Loucy (cell line): ENCODE measurements at regions not wholly inside any gene's neighbourhood (a gene's known extent, or its start where the extent isn't known, plus 50 kb on each side); places are given as distances from the start of the nearest gene placed in this dataset.

Source experiments
- H2AFZ ChIP-seq: fragments of 200-600 bp; sonication (generic); 2 replicates; pipeline ENCODE4 v1.6.0; 2016; ENCODE audit warnings: antibody characterized with exemption, mild to moderate bottlenecking, low read length, moderate library complexity
- H3F3A ChIP-seq: fragments of 200-600 bp; 2 replicates; pipeline ENCODE4 v1.6.0; 2016; ENCODE audit warnings: antibody characterized with exemption, low read depth, mild to moderate bottlenecking
- H3K27me3 ChIP-seq: fragments of 200-600 bp; sonication (generic); 2 replicates; pipeline ENCODE4 v1.6.1; 2014; ENCODE audit warnings: low read length, mild to moderate bottlenecking; ENCODE audit not compliant: insufficient read depth, poor library complexity, severe bottlenecking
- H3K36me3 ChIP-seq: fragments of 200-600 bp; sonication (generic); 2 replicates; pipeline ENCODE4 v1.6.1; 2016; ENCODE audit warnings: low read length; ENCODE audit not compliant: insufficient read depth
- H3K4me1 ChIP-seq: fragments of 200-600 bp; sonication (generic); 2 replicates; pipeline ENCODE4 v1.5.1; 2014; ENCODE audit warnings: low read length, mild to moderate bottlenecking; ENCODE audit not compliant: insufficient read depth, poor library complexity, severe bottlenecking
- H3K4me2 ChIP-seq: fragments of 200-600 bp; sonication (generic); 2 replicates; pipeline ENCODE4 v1.6.0; 2014; ENCODE audit warnings: antibody characterized with exemption, low read length, low read depth, mild to moderate bottlenecking; ENCODE audit not compliant: poor library complexity, severe bottlenecking
- H3K4me3 ChIP-seq: fragments of 200-600 bp; sonication (generic); 2 replicates; pipeline ENCODE4 v1.5.1; 2014; ENCODE audit warnings: low read length, mild to moderate bottlenecking, mixed read lengths; ENCODE audit not compliant: poor library complexity, severe bottlenecking
- H3K79me2 ChIP-seq: fragments of 200-600 bp; sonication (generic); 2 replicates; pipeline ENCODE4 v1.6.1; 2014; ENCODE audit warnings: low read length; ENCODE audit not compliant: insufficient read depth
- H3K9ac ChIP-seq: fragments of 200-600 bp; sonication (generic); 2 replicates; pipeline ENCODE4 v1.6.0; 2014; ENCODE audit warnings: mild to moderate bottlenecking, low read depth, low read length, moderate library complexity; ENCODE audit not compliant: poor library complexity, severe bottlenecking
- H3K9me2 ChIP-seq: fragments of 200-600 bp; sonication (generic); replicated peaks from 2 replicates; pipeline ENCODE4 v1.6.1; 2016; ENCODE audit warnings: low read depth, low read length, mixed read lengths
- H3K9me3 ChIP-seq: fragments of 200-600 bp; sonication (generic); 2 replicates; pipeline ENCODE4 v1.6.1; 2014; ENCODE audit warnings: mild to moderate bottlenecking, antibody characterized with exemption, low read length, low read depth; ENCODE audit not compliant: insufficient read depth
- H4K20me1 ChIP-seq: fragments of 200-600 bp; sonication (generic); 2 replicates; pipeline ENCODE4 v1.6.0; 2014; ENCODE audit warnings: antibody characterized with exemption, low read length, mild to moderate bottlenecking; ENCODE audit not compliant: insufficient read depth, poor library complexity, severe bottlenecking
- CTCF ChIP-seq: fragments of 200-600 bp; sonication (generic); conservative IDR thresholded peaks from 2 replicates; pipeline ENCODE4 v1.5.1; 2014; ENCODE audit warnings: mild to moderate bottlenecking, antibody characterized with exemption, low read length
- EZH2phosphoT487 ChIP-seq: fragments of 200-600 bp; IDR thresholded peaks from 2 replicates; pipeline ENCODE4 v1.6.1; 2018; ENCODE audit warnings: antibody characterized with exemption, mild to moderate bottlenecking, moderate library complexity, borderline replicate concordance

GRCh38 chr5:100260968-100261367 lies 274.2 kb upstream of the FAM174A start:
- Histone ChIP-seq H3K4me1 (no peaks in the 10 kb centered on the region), H3K9me2 (no peaks in the 10 kb centered on the region), H3K27me3 (no peaks in the 10 kb centered on the region), H3K4me3 (no peak overlapping the region), H4K20me1 (no peaks in the 10 kb centered on the region), H2AFZ (no peak overlapping the region), H3K36me3 (no peaks in the 10 kb centered on the region), H3K9ac (no peak overlapping the region), H3K79me2 (no peaks in the 10 kb centered on the region), H3K4me2 (no peak overlapping the region), H3K9me3 (no peaks in the 10 kb centered on the region), H3F3A (no peaks in the 10 kb centered on the region)
- no peak for TF ChIP-seq EZH2phosphoT487
- TF ChIP-seq CTCF: no peak

- no peak overlapping the region for H3K9ac ChIP-seq
- H3K27me3 ChIP-seq: no peaks in the 10 kb centered on the region
- H3K9me3 ChIP-seq: no peaks in the 10 kb centered on the region
- no peaks in the 10 kb centered on the region for H4K20me1 ChIP-seq
- no peaks in the 10 kb centered on the region for H3K79me2 ChIP-seq
- TF ChIP-seq EZH2phosphoT487 (no peak), CTCF (no peak)
- H3K4me1 ChIP-seq: no peaks in the 10 kb centered on the region
- no peaks in the 10 kb centered on the region for H3F3A ChIP-seq
- H3K4me3 ChIP-seq: no peak overlapping the region
- H3K4me2 ChIP-seq: no peak overlapping the region
- no peaks in the 10 kb centered on the region for H3K36me3 ChIP-seq
- H2AFZ ChIP-seq: no peak overlapping the region
- no peaks in the 10 kb centered on the region for H3K9me2 ChIP-seq
Measured at GRCh38 chr5:100252944-100253343, 282.2 kb upstream of the FAM174A start.

- H3K4me3 ChIP-seq: no peak overlapping the region
Measured at GRCh38 chr5:100252037-100252436, 283.1 kb upstream of the FAM174A start.

More at GRCh38 chr5:100252037-100252436, 283.1 kb upstream of the FAM174A start:
- Histone ChIP-seq H3K9me3 (no peaks in the 10 kb centered on the region), H3K27me3 (no peaks in the 10 kb centered on the region), H3K36me3 (no peaks in the 10 kb centered on the region), H3K9ac (no peak overlapping the region), H3K4me2 (no peak overlapping the region), H3K9me2 (no peaks in the 10 kb centered on the region), H3K79me2 (no peaks in the 10 kb centered on the region), H4K20me1 (no peaks in the 10 kb centered on the region), H3F3A (no peaks in the 10 kb centered on the region), H3K4me1 (no peaks in the 10 kb centered on the region), H2AFZ (no peak overlapping the region)
- no peak for TF ChIP-seq EZH2phosphoT487
- TF ChIP-seq CTCF: no peak
